ENCODE measurements at regions not wholly inside any gene's neighbourhood (a gene's known extent, or its start where the extent isn't known, plus 50 kb on each side); places are given as distances from the start of the nearest gene placed in this dataset.

GRCh38 chr12:46963191-46963590, 116.2 kb upstream of the PCED1B start:
- TF ChIP-seq EZH2 (IDR thresholded peaks at IDR 0.05; ENCODE audit: insufficient read depth, poor library complexity, severe bottlenecking) = no peak
- TF ChIP-seq EZH2phosphoT487 (IDR thresholded peaks at IDR 0.05; ENCODE audit: insufficient read depth, low read depth) = no peak
